ENCODE measurements at regions not wholly inside any gene's neighbourhood (a gene's known extent, or its start where the extent isn't known, plus 50 kb on each side); places are given as distances from the start of the nearest gene placed in this dataset.

DNA sequence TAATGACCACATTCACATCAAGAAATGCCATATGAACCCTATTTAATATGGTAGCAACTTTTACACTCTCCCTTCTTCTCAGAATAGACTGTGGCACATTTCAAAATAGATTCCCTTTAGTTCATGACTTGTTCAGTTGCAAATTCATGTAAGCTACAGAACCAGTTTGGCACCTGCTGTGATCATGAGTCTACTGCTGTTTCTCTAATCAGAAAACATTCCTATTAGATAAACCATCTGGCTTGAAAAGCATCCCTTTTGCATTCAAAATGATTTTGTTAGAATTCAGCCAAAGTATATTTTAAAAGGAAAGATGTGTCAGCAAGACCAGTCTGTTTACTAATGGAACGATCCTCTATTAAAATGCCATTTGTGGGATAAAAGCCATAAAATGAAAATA, 304.4 kb downstream of the BCHE start:
- TF ChIP-seq POLR2A (IDR thresholded peaks at IDR 0.05) (no peak), EP300 (IDR thresholded peaks at IDR 0.05) (no peak), CTCF (IDR thresholded peaks at IDR 0.05) (no peak), POLR2AphosphoS5 (IDR thresholded peaks at IDR 0.05) (no peak)
- no peak for ATAC-seq
- H3K9me3 ChIP-seq = no peaks in the 10 kb centered on the region
- H3K36me3 ChIP-seq = no peaks in the 10 kb centered on the region
- 41 to 47% methylated on average over 1 of the region's 1 CpG for WGBS, 2 donors (ENCODE audit: low coverage in 1 of 2)
- no peaks in the 10 kb centered on the region for H3K4me1 ChIP-seq
- H3K27me3 ChIP-seq = no peaks in the 10 kb centered on the region
- H3K27ac ChIP-seq = no peak overlapping the region
- H3K4me3 ChIP-seq = no peak overlapping the region

- no peak for TF ChIP-seq CTCF (IDR thresholded peaks at IDR 0.05)
- no peak for TF ChIP-seq POLR2AphosphoS5 (IDR thresholded peaks at IDR 0.05)
- TF ChIP-seq EP300 (IDR thresholded peaks at IDR 0.05) = no peak
- no peak for TF ChIP-seq POLR2A (IDR thresholded peaks at IDR 0.05)
- Histone ChIP-seq H3K36me3 (no peaks in the 10 kb centered on the region), H3K4me3 (no peak overlapping the region), H3K27me3 (no peaks in the 10 kb centered on the region), H3K27ac (no peak overlapping the region), H3K9me3 (no peaks in the 10 kb centered on the region), H3K4me1 (no peaks in the 10 kb centered on the region)
- ATAC-seq = no peak
- 64% methylated on average over 2 of the region's 2 CpGs; no CpG with 5 or more reads in 1 of the 2 donors for WGBS, 2 donors (ENCODE audit: low coverage in 1 of 2)
Measured at GRCh38 chr3:165529451-165529850, 307.8 kb downstream of the BCHE start.

DNA sequence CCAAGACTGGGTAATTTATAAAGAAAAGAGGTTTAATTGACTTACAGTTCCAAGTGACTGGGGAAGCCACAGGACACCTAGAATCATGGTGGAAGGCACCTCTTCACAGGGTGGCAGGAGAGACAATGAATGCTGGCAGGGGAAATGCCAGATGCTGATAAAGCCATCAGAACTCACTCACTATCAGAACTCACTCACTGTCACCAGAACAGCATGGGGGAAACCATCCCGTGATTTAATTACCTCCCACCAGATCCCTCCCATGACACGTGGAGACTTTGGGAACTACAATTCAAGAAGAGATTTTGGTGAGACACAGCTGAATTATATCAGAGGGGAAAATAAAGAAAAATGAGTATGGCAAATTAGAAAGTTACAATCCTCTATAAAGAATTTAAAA, 310.9 kb downstream of the BCHE start:
- 12 to 24% methylated on average over 2 of the region's 2 CpGs for WGBS, 2 donors (ENCODE audit: low coverage in 1 of 2)

DNA sequence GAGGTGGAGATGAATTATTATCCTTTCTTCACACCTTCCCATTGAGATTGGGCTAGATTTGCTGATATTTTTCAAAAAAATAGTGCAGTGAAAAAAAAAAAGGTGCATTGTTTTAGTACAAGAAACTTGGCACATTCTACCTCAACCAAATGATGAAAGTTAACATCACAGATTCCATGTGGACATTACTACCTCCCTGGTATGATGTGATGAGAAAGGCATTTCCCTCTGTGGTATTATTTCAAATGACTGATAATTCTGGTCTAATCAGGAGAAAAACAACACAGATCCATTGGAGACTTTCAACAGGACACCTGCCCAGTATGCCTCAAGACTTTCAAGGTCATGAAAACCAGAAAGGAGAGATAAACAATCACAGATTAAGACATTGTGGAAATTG, 313.4 kb downstream of the BCHE start:
- H3K36me3 ChIP-seq = no peaks in the 10 kb centered on the region
- H3K9me3 ChIP-seq = no peaks in the 10 kb centered on the region
- TF ChIP-seq POLR2AphosphoS5 (IDR thresholded peaks at IDR 0.05) (no peak), POLR2A (IDR thresholded peaks at IDR 0.05) (no peak), CTCF (IDR thresholded peaks at IDR 0.05) (no peak), EP300 (IDR thresholded peaks at IDR 0.05) (no peak)
- peaks cover 0 to 11% (median 0%) of the 10 kb centered on the region in 3 donors for H3K4me1 ChIP-seq
- H3K27me3 ChIP-seq = no peaks in the 10 kb centered on the region
- no peak for ATAC-seq
- H3K27ac ChIP-seq = no peak overlapping the region
- no peak overlapping the region for H3K4me3 ChIP-seq

More for the DNA sequence above, 310.9 kb downstream of the BCHE start:
- Histone ChIP-seq H3K4me1 (peaks cover 0 to 6% (median 0%) of the 10 kb centered on the region in 3 donors), H3K4me3 (no peak overlapping the region), H3K9me3 (no peaks in the 10 kb centered on the region), H3K27ac (no peak overlapping the region), H3K36me3 (no peaks in the 10 kb centered on the region), H3K27me3 (no peaks in the 10 kb centered on the region)
- TF ChIP-seq POLR2A (IDR thresholded peaks at IDR 0.05) = no peak
- ATAC-seq = no peak

- Histone ChIP-seq H3K27me3 (no peaks in the 10 kb centered on the region), H3K4me1 (peaks cover 0 to 11% (median 0%) of the 10 kb centered on the region in 3 donors), H3K27ac (no peak overlapping the region), H3K4me3 (no peak overlapping the region), H3K9me3 (no peaks in the 10 kb centered on the region), H3K36me3 (no peaks in the 10 kb centered on the region)
- no peak for ATAC-seq
- WGBS, 2 donors (ENCODE audit: low coverage in 1 of 2) = 91 to 100% methylated on average over 1 of the region's 1 CpG
- no peak for TF ChIP-seq POLR2A (IDR thresholded peaks at IDR 0.05)
- no peak for TF ChIP-seq POLR2AphosphoS5 (IDR thresholded peaks at IDR 0.05)
Measured at GRCh38 chr3:165522386-165522785, 314.8 kb downstream of the BCHE start.

DNA sequence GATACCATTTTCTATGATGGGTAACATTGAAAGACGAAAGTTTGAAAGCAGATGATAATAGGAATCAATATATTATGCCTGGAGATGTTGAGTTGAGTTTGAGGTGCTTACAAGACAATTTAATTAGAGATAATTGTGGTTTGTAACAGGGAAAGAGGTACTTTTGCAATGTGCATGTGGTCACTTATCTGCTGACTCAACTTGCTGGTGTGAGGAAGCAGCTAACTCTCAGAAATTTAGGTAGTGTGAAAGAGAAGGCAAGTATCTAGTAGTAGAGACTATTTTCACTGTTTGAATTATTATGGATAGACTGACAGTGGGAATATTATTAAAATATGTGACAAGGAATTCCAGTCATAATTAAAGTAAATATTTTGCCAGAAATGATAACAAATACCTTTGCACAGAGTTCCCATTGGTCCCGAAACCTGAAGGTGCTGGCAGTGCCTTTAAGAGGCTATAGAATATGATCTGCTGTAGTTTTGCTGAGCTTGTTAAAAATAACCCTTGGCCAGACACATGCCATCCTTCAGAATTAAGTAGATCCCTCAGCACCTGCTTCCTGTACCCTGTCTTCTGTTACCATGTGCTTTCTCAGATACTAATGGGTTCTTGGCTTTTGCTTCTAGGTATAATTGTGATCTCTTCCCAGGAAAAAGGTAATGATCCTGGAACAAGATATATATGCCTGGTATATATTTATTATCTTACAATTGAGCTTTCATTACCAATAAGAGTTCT, 315.9 kb downstream of the BCHE start:
- 51 to 72% methylated on average over 2 of the region's 2 CpGs for WGBS, 2 donors (ENCODE audit: low coverage in 1 of 2)

More for the DNA sequence above, 315.9 kb downstream of the BCHE start:
- ATAC-seq = no peak
- no peaks in the 10 kb centered on the region for H3K36me3 ChIP-seq
- H3K27me3 ChIP-seq = no peaks in the 10 kb centered on the region
- H3K4me3 ChIP-seq = no peak overlapping the region
- H3K27ac ChIP-seq = no peak overlapping the region
- TF ChIP-seq EP300 (IDR thresholded peaks at IDR 0.05) (no peak), POLR2AphosphoS5 (IDR thresholded peaks at IDR 0.05) (no peak), CTCF (IDR thresholded peaks at IDR 0.05) (no peak), POLR2A (IDR thresholded peaks at IDR 0.05) (no peak)
- H3K9me3 ChIP-seq = no peaks in the 10 kb centered on the region
- peaks cover 0 to 11% (median 0%) of the 10 kb centered on the region in 3 donors for H3K4me1 ChIP-seq

Measured in gastroesophageal sphincter (tissue), 4 donors.